ENCODE measurements at regions not wholly inside any gene's neighbourhood (a gene's known extent, or its start where the extent isn't known, plus 50 kb on each side); places are given as distances from the start of the nearest gene placed in this dataset.

GRCh38 chr2:42924418-42924886 is 132.1 kb upstream of the HAAO start:
- TF ChIP-seq EZH2 (IDR thresholded peaks at IDR 0.05): no peak
- TF ChIP-seq POLR2AphosphoS5 (IDR thresholded peaks at IDR 0.05; ENCODE audit: borderline replicate concordance, low read depth, low read length): no peak
- no peak for TF ChIP-seq FOXP2 (optimal IDR thresholded peaks at IDR 0.05; ENCODE audit: control extremely low read depth, extremely low read length, insufficient read depth)

Data from SK-N-MC (cell line).